A673 (cell line): ENCODE measurements at regions not wholly inside any gene's neighbourhood (a gene's known extent, or its start where the extent isn't known, plus 50 kb on each side); places are given as distances from the start of the nearest gene placed in this dataset.
"Not testable (repeated sequence)": the region's sequence is repeated elsewhere in the genome, so short reads cannot be mapped to it uniquely, and the experiment has no call there.

Source experiments
- BruUV-seq: library from RNA; stranded (reverse); fragments of 400-500 nt; replicated peaks from 2 replicates; lab custom pipeline; 2021; lab: Mats Ljungman, UMichigan
- CTCF ChIA-PET: fragments of 300-600 bp; sonication (Branson Sonifier 250); formaldehyde crosslinking; loops from one replicate; lab custom pipeline; 2022; ENCODE audit warnings: antibody characterized with exemption; lab: Charles Lee
- POLR2A ChIA-PET: fragments of 300-600 bp; sonication (Branson Sonifier 250); formaldehyde crosslinking; loops from one replicate; lab custom pipeline; 2022; ENCODE audit warnings: antibody characterized with exemption; ENCODE audit not compliant: low non-redundant PET; lab: Charles Lee
- DNase-seq: peaks from one replicate; pipeline ENCODE4 v3.0.0-alpha.2; 2015; ENCODE audit warnings: low spot score
- H3K27ac ChIP-seq: fragments of 200-600 bp; sonication (generic); 2 replicates; pipeline ENCODE4 v1.5.1; 2016; ENCODE audit warnings: mixed run types, low read depth, mild to moderate bottlenecking, mixed read lengths, antibody characterized with exemption, low read length; ENCODE audit not compliant: poor library complexity, severe bottlenecking
- H3K27me3 ChIP-seq: fragments of 200-600 bp; sonication (generic); replicated peaks from 2 replicates; pipeline ENCODE4 v1.6.1; 2017; ENCODE audit warnings: mixed run types, low read depth, mild to moderate bottlenecking, mixed read lengths, antibody characterized with exemption, low read length; ENCODE audit not compliant: insufficient read depth, poor library complexity
- H3K36me3 ChIP-seq: fragments of 200-600 bp; sonication (generic); 2 replicates; pipeline ENCODE4 v1.6.1; 2016; ENCODE audit warnings: mixed run types, mild to moderate bottlenecking, mixed read lengths, antibody characterized with exemption, low read length; ENCODE audit not compliant: insufficient read depth, poor library complexity, severe bottlenecking
- H3K4me1 ChIP-seq: fragments of 200-600 bp; sonication (generic); 2 replicates; pipeline ENCODE4 v1.6.1; 2017; ENCODE audit warnings: mixed run types, mild to moderate bottlenecking, mixed read lengths, antibody characterized with exemption, low read length; ENCODE audit not compliant: insufficient read depth, poor library complexity, severe bottlenecking
- H3K4me3 ChIP-seq: fragments of 200-600 bp; sonication (generic); 2 replicates; pipeline ENCODE4 v1.5.1; 2016; ENCODE audit warnings: low read depth, mixed run types, mild to moderate bottlenecking, mixed read lengths, low read length; ENCODE audit not compliant: poor library complexity, severe bottlenecking
- H3K9me3 ChIP-seq: fragments of 200-600 bp; sonication (generic); 2 replicates; pipeline ENCODE4 v1.6.1; 2016; ENCODE audit warnings: mixed run types, low read depth, mild to moderate bottlenecking, mixed read lengths, antibody characterized with exemption, low read length; ENCODE audit not compliant: poor library complexity, severe bottlenecking
- CTCF ChIP-seq: fragments of 300-800, 200-600 bp; sonication (generic); conservative IDR thresholded peaks from 2 replicates; pipeline ENCODE4 v1.5.1; 2017; ENCODE audit warnings: low read depth, mild to moderate bottlenecking, antibody characterized with exemption, low read length, moderate library complexity, mixed read lengths
- EZH2 ChIP-seq: fragments of 200-600 bp; sonication (generic); IDR thresholded peaks from 2 replicates; pipeline ENCODE4 v1.6.1; 2017; ENCODE audit warnings: borderline replicate concordance, low read depth, mild to moderate bottlenecking, mixed read lengths, antibody characterized with exemption, low read length; ENCODE audit not compliant: poor library complexity, severe bottlenecking
- intact Hi-C: fragments of 100-400 bp; cut with micrococcal nuclease; formaldehyde crosslinking; loops from one replicate; pipeline ENCODE4 v1.10.0; 2022; ENCODE audit not compliant: unreplicated experiment

- BruUV-seq, result no TSS peak
- Histone ChIP-seq H3K36me3 (no peaks in the 10 kb centered on the region), H3K9me3 (no peaks in the 10 kb centered on the region), H3K27me3 (no peaks in the 10 kb centered on the region), H3K27ac (no peak overlapping the region), H3K4me1 (no peaks in the 10 kb centered on the region), H3K4me3 (no peak overlapping the region)
- TF ChIP-seq EZH2 (no peak), CTCF (no peak)
- intact Hi-C loops, result no loop called here
- ChIA-PET POLR2A (no interaction called here), CTCF (no interaction called here)
- DNase-seq, result no peak
Observed at GRCh38 chr18:27520401-27520800, 335.3 kb upstream of the CHST9 start.

GRCh38 chr18:27510036-27510633 is 325.0 kb upstream of the CHST9 start:
- DNase-seq, intact Hi-C loops, H3K36me3 ChIP-seq, BruUV-seq, POLR2A ChIA-PET, H3K4me3 ChIP-seq, CTCF ChIA-PET, H3K4me1 ChIP-seq, H3K9me3 ChIP-seq, H3K27me3 ChIP-seq, H3K27ac ChIP-seq: not testable (repeated sequence)

- no TSS peak for BruUV-seq
- no peaks in the 10 kb centered on the region for H3K36me3 ChIP-seq
Observed at GRCh38 chr18:27501671-27502070, 316.6 kb upstream of the CHST9 start.

More at GRCh38 chr18:27501671-27502070, 316.6 kb upstream of the CHST9 start:
- Histone ChIP-seq H3K4me1 (no peaks in the 10 kb centered on the region), H3K4me3 (no peak overlapping the region), H3K27ac (no peak overlapping the region), H3K27me3 (no peaks in the 10 kb centered on the region), H3K9me3 (no peaks in the 10 kb centered on the region)
- TF ChIP-seq EZH2 (no peak), CTCF (no peak)
- no peak for DNase-seq
- ChIA-PET CTCF (no interaction called here), POLR2A (no interaction called here)
- intact Hi-C loops, result no loop called here
